ENCODE measurements at regions not wholly inside any gene's neighbourhood (a gene's known extent, or its start where the extent isn't known, plus 50 kb on each side); places are given as distances from the start of the nearest gene placed in this dataset.

- H3K36me3 Mint-ChIP-seq = no peaks in the 10 kb centered on the region
- ChIA-PET POLR2A (no interaction called here), CTCF (no interaction called here)
- 0 out of 2 replicates have a peak, but pooled peaks cover 4% of the 10 kb centered on the region for H3K9me3 Mint-ChIP-seq
- no peaks in the 10 kb centered on the region for H3K27me3 Mint-ChIP-seq (ENCODE audit: low read depth)
- H3K27ac Mint-ChIP-seq = no peak overlapping the region
- H3K4me1 Mint-ChIP-seq = peaks cover 32% of the 10 kb centered on the region
- TF ChIP-seq IRF1 (CRISPR knock-in tag; IDR thresholded peaks at IDR 0.05) (no peak), TEAD1 (CRISPR knock-in tag; IDR thresholded peaks at IDR 0.05) (no peak), EMX1 (CRISPR knock-in tag; IDR thresholded peaks at IDR 0.05) (no peak), USF1 (CRISPR knock-in tag; IDR thresholded peaks at IDR 0.05) (no peak), NFATC4 (CRISPR knock-in tag; IDR thresholded peaks at IDR 0.05) (no peak), CBFB (CRISPR knock-in tag; IDR thresholded peaks at IDR 0.05; ENCODE audit: low read depth) (no peak), E2F4 (CRISPR knock-in tag; IDR thresholded peaks at IDR 0.05; ENCODE audit: borderline replicate concordance, low read depth) (no peak), ERG (CRISPR knock-in tag; IDR thresholded peaks at IDR 0.05) (no peak), ZNF317 (CRISPR knock-in tag; IDR thresholded peaks at IDR 0.05; ENCODE audit: borderline replicate concordance, low read depth) (no peak), ESRRA (CRISPR knock-in tag; IDR thresholded peaks at IDR 0.05; ENCODE audit: borderline replicate concordance) (no peak), PRDM15 (CRISPR knock-in tag; IDR thresholded peaks at IDR 0.05) (no peak), NR2C2 (CRISPR knock-in tag; IDR thresholded peaks at IDR 0.05) (no peak), MAX (CRISPR knock-in tag; IDR thresholded peaks at IDR 0.05) (no peak), HMGXB4 (CRISPR knock-in tag; IDR thresholded peaks at IDR 0.05) (no peak), E2F5 (CRISPR knock-in tag; IDR thresholded peaks at IDR 0.05) (no peak), ATF6 (CRISPR knock-in tag; IDR thresholded peaks at IDR 0.05) (no peak), ATF3 (CRISPR knock-in tag; conservative IDR thresholded peaks at IDR 0.05) (no peak)
- DNase-seq (ENCODE audit: low spot score) (no peak), ATAC-seq (peak; percentile 67)
- no peak overlapping the region for H3K4me3 Mint-ChIP-seq
These were observed 83.6 kb upstream of the XCR1 start for GRCh38 chr3:46110701-46111493.
